ENCODE measurements at regions not wholly inside any gene's neighbourhood (a gene's known extent, or its start where the extent isn't known, plus 50 kb on each side); places are given as distances from the start of the nearest gene placed in this dataset.

DNA sequence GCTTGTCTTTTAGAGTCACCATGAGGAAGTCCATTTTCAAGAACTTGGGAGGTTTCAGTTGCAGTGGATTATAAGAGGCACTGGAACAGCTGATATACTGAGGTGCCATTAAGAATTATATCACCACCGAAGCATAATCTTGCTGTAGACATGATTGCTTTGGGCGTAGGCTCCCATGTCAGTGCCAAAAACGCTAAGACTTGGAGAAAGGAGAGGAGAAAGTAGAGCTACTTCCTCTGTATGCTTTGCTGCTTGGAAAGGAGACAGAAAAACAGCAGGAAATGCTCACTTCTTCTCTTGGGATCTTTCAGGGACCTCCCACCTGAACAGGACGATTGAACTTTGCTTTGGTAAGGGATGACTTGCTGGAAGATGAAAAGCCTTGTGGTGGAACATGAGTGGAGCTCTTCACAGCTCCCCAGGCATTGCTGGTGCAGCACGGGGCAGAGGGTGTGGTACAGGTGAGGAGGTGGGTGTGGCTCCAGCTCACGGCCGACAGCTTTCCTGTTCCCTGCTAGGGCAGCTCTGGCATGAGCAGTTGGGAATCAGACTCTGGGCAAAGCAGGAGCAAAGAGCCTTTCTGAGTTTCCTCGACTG is 190.4 kb upstream of the JAG1 start:
- intact Hi-C loops (cut with micrococcal nuclease; ENCODE audit: unreplicated experiment) = loop anchor here (1.0 to 5.0 kb wide), 7 partner anchors 58 to 679 kb away; no protein-coding TSS in a partner anchor

DNA sequence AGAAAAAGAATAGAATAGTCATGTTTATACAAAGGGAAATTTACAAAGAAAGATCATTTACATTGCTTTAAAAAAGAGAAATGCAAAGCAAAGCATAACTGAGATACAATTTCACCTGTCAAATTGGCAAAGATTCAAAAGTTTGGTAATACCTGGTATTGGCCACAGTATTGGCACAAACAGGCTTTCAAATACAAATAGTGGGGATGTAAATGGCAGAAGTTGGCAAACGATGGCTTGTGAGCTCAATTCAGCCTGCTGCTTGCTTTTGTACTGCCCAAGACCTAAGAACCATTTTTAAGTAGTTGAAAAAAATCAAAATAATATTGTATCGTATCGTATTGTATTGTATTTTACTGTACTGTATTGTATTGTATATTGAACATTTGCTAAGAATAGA is 194.5 kb upstream of the JAG1 start:
- no TSS peak for BruUV-seq (replicated peaks)
- Histone ChIP-seq H3K27me3 (ENCODE audit: insufficient read depth, low read depth) (no peaks in the 10 kb centered on the region), H3K4me3 (no peak overlapping the region; the same call in 1 of the 2 replicates), H3K9me2 (ENCODE audit: insufficient read depth) (no peaks in the 10 kb centered on the region), H3K4me2 (no peak overlapping the region), H3K27ac (no peak overlapping the region), H3K36me3 (ENCODE audit: low read depth) (no peaks in the 10 kb centered on the region), H3F3A (ENCODE audit: insufficient read depth, low read depth) (peaks cover 7% of the 10 kb centered on the region; the same call in 1 of the 2 replicates), H3K4me1 (replicated peaks; ENCODE audit: insufficient read depth) (peaks cover 17% of the 10 kb centered on the region), H3K79me2 (ENCODE audit: low read depth) (no peaks in the 10 kb centered on the region), H2AFZ (no peak overlapping the region), H4K20me1 (ENCODE audit: insufficient read depth) (no peaks in the 10 kb centered on the region), H3K9me3 (ENCODE audit: insufficient read depth, low read depth) (no peaks in the 10 kb centered on the region)
- TF ChIP-seq, protein P1, sequence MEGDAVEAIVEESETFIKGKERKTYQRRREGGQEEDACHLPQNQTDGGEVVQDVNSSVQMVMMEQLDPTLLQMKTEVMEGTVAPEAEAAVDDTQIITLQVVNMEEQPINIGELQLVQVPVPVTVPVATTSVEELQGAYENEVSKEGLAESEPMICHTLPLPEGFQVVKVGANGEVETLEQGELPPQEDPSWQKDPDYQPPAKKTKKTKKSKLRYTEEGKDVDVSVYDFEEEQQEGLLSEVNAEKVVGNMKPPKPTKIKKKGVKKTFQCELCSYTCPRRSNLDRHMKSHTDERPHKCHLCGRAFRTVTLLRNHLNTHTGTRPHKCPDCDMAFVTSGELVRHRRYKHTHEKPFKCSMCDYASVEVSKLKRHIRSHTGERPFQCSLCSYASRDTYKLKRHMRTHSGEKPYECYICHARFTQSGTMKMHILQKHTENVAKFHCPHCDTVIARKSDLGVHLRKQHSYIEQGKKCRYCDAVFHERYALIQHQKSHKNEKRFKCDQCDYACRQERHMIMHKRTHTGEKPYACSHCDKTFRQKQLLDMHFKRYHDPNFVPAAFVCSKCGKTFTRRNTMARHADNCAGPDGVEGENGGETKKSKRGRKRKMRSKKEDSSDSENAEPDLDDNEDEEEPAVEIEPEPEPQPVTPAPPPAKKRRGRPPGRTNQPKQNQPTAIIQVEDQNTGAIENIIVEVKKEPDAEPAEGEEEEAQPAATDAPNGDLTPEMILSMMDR (conservative IDR thresholded peaks at IDR 0.05) = no peak
- TF ChIP-seq EZH2 (IDR thresholded peaks at IDR 0.05; ENCODE audit: low read depth) = no peak
- ChIA-PET POLR2A (ENCODE audit: unreplicated experiment) (no interaction called here), CTCF (no interaction called here)
- intact Hi-C loops (cut with micrococcal nuclease; ENCODE audit: unreplicated experiment) = no loop called here
- DNase-seq = no peak

More for the DNA sequence above, 190.4 kb upstream of the JAG1 start:
- DNase-seq = peak; percentile 65 to 81
- H3K27me3 ChIP-seq (ENCODE audit: insufficient read depth, low read depth) = no peaks in the 10 kb centered on the region
- H3K4me3 ChIP-seq = peak overlapping the region; percentile 10; the same call in 1 of the 2 replicates
- ChIA-PET POLR2A (ENCODE audit: unreplicated experiment) (interaction anchor here (0.5 to 1.6 kb wide), 3 partner anchors 193 to 403 kb away, joined by 5 to 6 read pairs (median 6); no protein-coding TSS in a partner anchor), CTCF (interaction anchor here (0.6 kb wide), 1 partner anchor 133 kb away, joined by 3 read pairs; no protein-coding TSS in a partner anchor)
- peak overlapping the region; percentile 56 for H2AFZ ChIP-seq
- H3K4me2 ChIP-seq = peak overlapping the region; percentile 67
- H3K9me3 ChIP-seq (ENCODE audit: insufficient read depth, low read depth) = no peaks in the 10 kb centered on the region; the same call in none of the 2 replicates
- H3F3A ChIP-seq (ENCODE audit: insufficient read depth, low read depth) = peaks cover 20% of the 10 kb centered on the region
- no peaks in the 10 kb centered on the region for H4K20me1 ChIP-seq (ENCODE audit: insufficient read depth)
- TF ChIP-seq, protein P1 (conservative IDR thresholded peaks at IDR 0.05) = no peak
- TF ChIP-seq EZH2 (IDR thresholded peaks at IDR 0.05; ENCODE audit: low read depth) = no peak
- H3K79me2 ChIP-seq (ENCODE audit: low read depth) = no peaks in the 10 kb centered on the region
- peak overlapping the region; percentile 75 for H3K27ac ChIP-seq
- BruUV-seq (replicated peaks) = TSS peak; percentile 41
- H3K4me1 ChIP-seq (replicated peaks; ENCODE audit: insufficient read depth) = peaks cover 42% of the 10 kb centered on the region
- no peaks in the 10 kb centered on the region for H3K36me3 ChIP-seq (ENCODE audit: low read depth)
- no peaks in the 10 kb centered on the region for H3K9me2 ChIP-seq (ENCODE audit: insufficient read depth)

DNA sequence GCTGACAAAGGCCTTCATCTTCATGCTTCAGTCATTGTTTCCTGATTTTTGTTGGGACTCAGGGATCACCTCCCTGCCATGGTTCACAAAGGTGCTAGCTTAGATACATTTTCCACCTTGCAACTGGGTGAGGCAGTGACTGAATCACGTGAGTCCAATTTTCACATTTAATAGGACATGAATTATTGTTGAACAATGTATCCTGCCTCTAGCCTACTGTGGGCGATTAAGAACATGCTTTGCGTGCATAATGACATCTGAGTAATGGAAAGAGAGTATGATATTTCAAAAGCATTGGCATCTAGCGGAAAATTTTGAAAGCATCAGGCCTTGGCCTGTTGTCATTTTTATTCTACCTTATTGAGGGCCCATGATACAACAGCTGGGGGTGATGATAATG is 199.2 kb upstream of the JAG1 start:
- Histone ChIP-seq H4K20me1 (ENCODE audit: insufficient read depth) (no peaks in the 10 kb centered on the region), H3K4me1 (replicated peaks; ENCODE audit: insufficient read depth) (no peaks in the 10 kb centered on the region), H3F3A (ENCODE audit: insufficient read depth, low read depth) (no peaks in the 10 kb centered on the region), H3K4me3 (no peak overlapping the region), H3K9me3 (ENCODE audit: insufficient read depth, low read depth) (no peaks in the 10 kb centered on the region), H3K9me2 (ENCODE audit: insufficient read depth) (no peaks in the 10 kb centered on the region), H3K79me2 (ENCODE audit: low read depth) (no peaks in the 10 kb centered on the region), H3K27me3 (ENCODE audit: insufficient read depth, low read depth) (no peaks in the 10 kb centered on the region), H3K27ac (no peak overlapping the region), H3K36me3 (ENCODE audit: low read depth) (no peaks in the 10 kb centered on the region), H3K4me2 (no peak overlapping the region), H2AFZ (no peak overlapping the region)
- POLR2A ChIA-PET (ENCODE audit: unreplicated experiment) = interaction anchor here (0.7 kb wide), 1 partner anchor 356 kb away, joined by 4 read pairs; no protein-coding TSS in a partner anchor
- BruUV-seq (replicated peaks) = no TSS peak
- TF ChIP-seq EZH2 (IDR thresholded peaks at IDR 0.05; ENCODE audit: low read depth) = no peak
- TF ChIP-seq, protein P1 (conservative IDR thresholded peaks at IDR 0.05) = no peak
- intact Hi-C loops (cut with micrococcal nuclease; ENCODE audit: unreplicated experiment) = no loop called here
- DNase-seq = no peak
- CTCF ChIA-PET = interaction anchor here (0.6 kb wide), 1 partner anchor 19 kb away, joined by 5 read pairs; no protein-coding TSS in a partner anchor
